Keratinocyte (primary cell): ENCODE measurements at regions not wholly inside any gene's neighbourhood (a gene's known extent, or its start where the extent isn't known, plus 50 kb on each side); places are given as distances from the start of the nearest gene placed in this dataset.

Source experiments
- CTCF ChIP-seq, 3 experiments: IDR thresholded peaks in 1 of 3; conservative IDR thresholded peaks in 1 of 3; optimal IDR thresholded peaks in 1 of 3; 2 replicates in 2 of 3; 3 replicates in 1 of 3; pipeline versions ENCODE3 to v1.5.1; 2011; ENCODE audit warnings: low read length in 3 of 3, mild to moderate bottlenecking in 3 of 3, moderate library complexity in 2 of 3, control low read depth in 1 of 3, inconsistent platforms in 1 of 3; ENCODE audit not compliant: insufficient read depth in 2 of 3; ENCODE audit errors: extremely low read depth in 1 of 3
- EZH2 ChIP-seq: IDR thresholded peaks from one replicate; pipeline ENCODE4 v1.6.1; 2012; ENCODE audit warnings: inconsistent platforms, mild to moderate bottlenecking, low read length, moderate library complexity

GRCh38 chr15:77866186-77866585 is 211.3 kb downstream of the TBC1D2B start:
- TF ChIP-seq CTCF (optimal IDR thresholded peaks at IDR 0.05 in 1 of 3, IDR thresholded peaks at IDR 0.05 in 1 of 3, conservative IDR thresholded peaks at IDR 0.05 in 1 of 3; ENCODE audit: extremely low read depth in 1 of 3, insufficient read depth in 2 of 3, low read length in 3 of 3) (no peak), EZH2 (no peak)
